ENCODE measurements at regions not wholly inside any gene's neighbourhood (a gene's known extent, or its start where the extent isn't known, plus 50 kb on each side); places are given as distances from the start of the nearest gene placed in this dataset.

DNA sequence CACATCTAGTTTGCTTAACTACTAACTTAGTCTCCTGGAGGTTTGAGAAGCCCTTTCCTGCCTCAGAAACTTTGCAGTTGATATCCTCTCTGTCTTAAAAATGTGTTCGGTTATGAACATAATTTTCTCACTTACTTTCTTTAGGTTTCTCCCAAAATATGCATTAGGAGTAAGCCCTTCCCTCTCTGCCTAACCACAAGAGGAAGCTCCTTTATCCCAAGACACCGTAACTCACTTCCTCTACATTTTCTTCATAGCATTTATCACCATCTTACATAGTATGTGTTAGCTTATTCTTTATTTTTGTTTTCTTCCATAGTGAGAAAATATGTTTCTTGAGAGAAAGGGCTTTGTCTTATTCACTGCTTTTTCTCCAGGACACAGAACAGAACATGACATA lies 952.5 kb upstream of the ATXN8OS start (continued):
- TF ChIP-seq, protein P1, sequence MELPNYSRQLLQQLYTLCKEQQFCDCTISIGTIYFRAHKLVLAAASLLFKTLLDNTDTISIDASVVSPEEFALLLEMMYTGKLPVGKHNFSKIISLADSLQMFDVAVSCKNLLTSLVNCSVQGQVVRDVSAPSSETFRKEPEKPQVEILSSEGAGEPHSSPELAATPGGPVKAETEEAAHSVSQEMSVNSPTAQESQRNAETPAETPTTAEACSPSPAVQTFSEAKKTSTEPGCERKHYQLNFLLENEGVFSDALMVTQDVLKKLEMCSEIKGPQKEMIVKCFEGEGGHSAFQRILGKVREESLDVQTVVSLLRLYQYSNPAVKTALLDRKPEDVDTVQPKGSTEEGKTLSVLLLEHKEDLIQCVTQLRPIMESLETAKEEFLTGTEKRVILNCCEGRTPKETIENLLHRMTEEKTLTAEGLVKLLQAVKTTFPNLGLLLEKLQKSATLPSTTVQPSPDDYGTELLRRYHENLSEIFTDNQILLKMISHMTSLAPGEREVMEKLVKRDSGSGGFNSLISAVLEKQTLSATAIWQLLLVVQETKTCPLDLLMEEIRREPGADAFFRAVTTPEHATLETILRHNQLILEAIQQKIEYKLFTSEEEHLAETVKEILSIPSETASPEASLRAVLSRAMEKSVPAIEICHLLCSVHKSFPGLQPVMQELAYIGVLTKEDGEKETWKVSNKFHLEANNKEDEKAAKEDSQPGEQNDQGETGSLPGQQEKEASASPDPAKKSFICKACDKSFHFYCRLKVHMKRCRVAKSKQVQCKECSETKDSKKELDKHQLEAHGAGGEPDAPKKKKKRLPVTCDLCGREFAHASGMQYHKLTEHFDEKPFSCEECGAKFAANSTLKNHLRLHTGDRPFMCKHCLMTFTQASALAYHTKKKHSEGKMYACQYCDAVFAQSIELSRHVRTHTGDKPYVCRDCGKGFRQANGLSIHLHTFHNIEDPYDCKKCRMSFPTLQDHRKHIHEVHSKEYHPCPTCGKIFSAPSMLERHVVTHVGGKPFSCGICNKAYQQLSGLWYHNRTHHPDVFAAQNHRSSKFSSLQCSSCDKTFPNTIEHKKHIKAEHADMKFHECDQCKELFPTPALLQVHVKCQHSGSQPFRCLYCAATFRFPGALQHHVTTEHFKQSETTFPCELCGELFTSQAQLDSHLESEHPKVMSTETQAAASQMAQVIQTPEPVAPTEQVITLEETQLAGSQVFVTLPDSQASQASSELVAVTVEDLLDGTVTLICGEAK (IDR thresholded peaks at IDR 0.05; ENCODE audit: borderline replicate concordance) = no peak
- no peak for TF ChIP-seq HDAC2 (IDR thresholded peaks at IDR 0.05)
- no peak for TF ChIP-seq SREBF1 (IDR thresholded peaks at IDR 0.05; ENCODE audit: low read length)
- no peak for TF ChIP-seq PRDM15 (CRISPR knock-in tag; IDR thresholded peaks at IDR 0.05)
- no peak for TF ChIP-seq FOXK2 (IDR thresholded peaks at IDR 0.05)
- no peak for TF ChIP-seq ZNF622 (IDR thresholded peaks at IDR 0.05)
- TF ChIP-seq POLR2AphosphoS5 (IDR thresholded peaks at IDR 0.05; ENCODE audit: low read length) = no peak
- TF ChIP-seq PAX5 (IDR thresholded peaks at IDR 0.05; ENCODE audit: borderline replicate concordance, low read depth, low read length) = no peak
